Endothelial cell of umbilical vein (primary cell): ENCODE measurements at regions not wholly inside any gene's neighbourhood (a gene's known extent, or its start where the extent isn't known, plus 50 kb on each side); places are given as distances from the start of the nearest gene placed in this dataset.

Experiments
- BruUV-seq: library from RNA; stranded (reverse); fragments of 400-500 nt; replicated peaks from 2 replicates; lab custom pipeline; 2021; lab: Mats Ljungman, UMichigan
- CTCF ChIA-PET: fragments of 300-600, 350-600 bp; sonication (Branson Sonifier 250); formaldehyde crosslinking; loops from one replicate; lab custom pipeline; 2021; ENCODE audit warnings: antibody characterized with exemption, inconsistent platforms; lab: Charles Lee
- POLR2A ChIA-PET: fragments of 300-600, 350-600 bp; sonication (Branson Sonifier 250); formaldehyde crosslinking; loops from one replicate; lab custom pipeline; 2021; ENCODE audit warnings: antibody characterized with exemption, inconsistent platforms; lab: Charles Lee
- DNase-seq: peaks from one replicate; pipeline ENCODE4 v3.0.0-alpha.2; 2011; ENCODE audit warnings: low read depth, low spot score
- FAIRE-seq: peaks from 2 replicates; lab custom pipeline; 2011; peaks lifted over from hg19 to GRCh38; lab: Jason Lieb, UNC
- H2AFZ ChIP-seq: 2 replicates; pipeline ENCODE4 v1.6.0; 2012; ENCODE audit warnings: low read depth, low read length, control low read depth, inconsistent platforms
- H3K27ac ChIP-seq: 2 replicates; pipeline ENCODE4 v1.5.1; 2011; ENCODE audit warnings: low read depth, mild to moderate bottlenecking, control low read depth, low read length, moderate library complexity; ENCODE audit not compliant: insufficient read depth
- H3K27me3 ChIP-seq, 2 experiments: 2 replicates each; pipeline versions ENCODE4 v1.6.0 to v1.6.1; 2011; ENCODE audit warnings: low read length in 2 of 2, mixed read lengths in 1 of 2; ENCODE audit not compliant: control insufficient read depth in 2 of 2, insufficient read depth in 2 of 2
- H3K36me3 ChIP-seq, 2 experiments: 2 replicates in 1 of 2; 3 replicates in 1 of 2; pipeline ENCODE4 v1.5.1; 2011; ENCODE audit warnings: low read length in 2 of 2, mild to moderate bottlenecking in 1 of 2, moderate library complexity in 1 of 2; ENCODE audit not compliant: control insufficient read depth in 2 of 2, insufficient read depth in 2 of 2; ENCODE audit errors: extremely low read depth in 1 of 2
- H3K4me1 ChIP-seq: 3 replicates; pipeline ENCODE4 v1.5.1; 2011; ENCODE audit warnings: mild to moderate bottlenecking, low read length; ENCODE audit not compliant: control insufficient read depth, insufficient read depth; ENCODE audit errors: extremely low read depth
- H3K4me2 ChIP-seq: 2 replicates; pipeline ENCODE4 v1.6.1; 2011; ENCODE audit warnings: low read length, control low read depth, mixed read lengths; ENCODE audit not compliant: insufficient read depth
- H3K4me3 ChIP-seq, 3 experiments: fragments of 200-600 bp in 1 of 3; sonication (generic), shearing (Covaris generic) in 1 of 3; replicated peaks in 1 of 3; 2 replicates each; pipeline ENCODE4 v1.5.1; 2011 to 2016; ENCODE audit warnings: control low read depth in 3 of 3, low read length in 3 of 3, mild to moderate bottlenecking in 2 of 3, inconsistent platforms in 1 of 3, low read depth in 1 of 3, moderate library complexity in 1 of 3; ENCODE audit not compliant: insufficient read depth in 1 of 3
- H3K79me2 ChIP-seq: 2 replicates; pipeline ENCODE4 v1.6.0; 2012; ENCODE audit warnings: low read length, inconsistent platforms; ENCODE audit not compliant: control insufficient read depth, insufficient read depth
- H3K9ac ChIP-seq: replicated peaks from 2 replicates; pipeline ENCODE3; 2011; ENCODE audit warnings: low read length, control low read depth; ENCODE audit not compliant: insufficient read depth; ENCODE audit errors: extremely low read depth
- H3K9me1 ChIP-seq: replicated peaks from 3 replicates; pipeline ENCODE4 v1.6.0; 2011; ENCODE audit warnings: mild to moderate bottlenecking, low read length; ENCODE audit not compliant: control insufficient read depth, insufficient read depth; ENCODE audit errors: extremely low read depth
- H3K9me3 ChIP-seq: replicated peaks from 2 replicates; pipeline ENCODE4 v1.5.1; 2012; ENCODE audit warnings: low read length, inconsistent platforms; ENCODE audit not compliant: control insufficient read depth, insufficient read depth
- H4K20me1 ChIP-seq: replicated peaks from 2 replicates; pipeline ENCODE3; 2011; ENCODE audit warnings: mild to moderate bottlenecking, low read length; ENCODE audit not compliant: control insufficient read depth, insufficient read depth; ENCODE audit errors: extremely low read depth
- EZH2 ChIP-seq: IDR thresholded peaks from 2 replicates; pipeline ENCODE4 v1.6.1; 2012; ENCODE audit warnings: borderline replicate concordance, low read depth, mild to moderate bottlenecking, moderate library complexity, low read length, inconsistent platforms; ENCODE audit not compliant: severe bottlenecking
- FOS ChIP-seq: IDR thresholded peaks from 2 replicates; pipeline ENCODE4 v1.6.1; 2011; ENCODE audit warnings: mild to moderate bottlenecking, low read length, moderate library complexity, borderline replicate concordance; ENCODE audit not compliant: insufficient read depth
- GATA2 ChIP-seq: IDR thresholded peaks from 2 replicates; pipeline ENCODE4 v1.7.0; 2011; ENCODE audit warnings: low read depth, mild to moderate bottlenecking, moderate library complexity, mixed read lengths, low read length; ENCODE audit not compliant: insufficient read length, insufficient read depth
- JUN ChIP-seq: IDR thresholded peaks from 2 replicates; pipeline ENCODE4 v1.6.1; 2011; ENCODE audit warnings: borderline replicate concordance, low read depth; ENCODE audit not compliant: insufficient read length, insufficient read depth
- MYC ChIP-seq: IDR thresholded peaks from one replicate; pipeline ENCODE4 v1.6.1; 2011; ENCODE audit warnings: mild to moderate bottlenecking, low read depth, low read length
- POLR2A ChIP-seq: IDR thresholded peaks from 2 replicates; pipeline ENCODE4 v1.6.1; 2012; ENCODE audit warnings: low read depth, mild to moderate bottlenecking, control low read depth, low read length
- POLR2AphosphoS5 ChIP-seq: IDR thresholded peaks from 2 replicates; pipeline ENCODE4 v1.6.1; 2012; ENCODE audit warnings: low read depth, mild to moderate bottlenecking, control low read depth, low read length, moderate library complexity; ENCODE audit not compliant: insufficient read depth
- dilution Hi-C: fragments of 300-500 bp; cut with MboI; formaldehyde crosslinking; loops from one replicate; pipeline ENCODE4 v1.15.0; 2019; ENCODE audit warnings: low sequenced_read_pairs; ENCODE audit not compliant: extremely low pct_ligation_motif_present
- intact Hi-C: fragments of 100-400 bp; cut with micrococcal nuclease; formaldehyde crosslinking; loops from one replicate; pipeline ENCODE4 v1.10.0; 2022
- TF ChIP-seq, protein P1 (sequence below): IDR thresholded peaks from 2 replicates; pipeline ENCODE4 v1.6.1; 2011; ENCODE audit not compliant: insufficient read depth, insufficient read length
- TF ChIP-seq, protein P2 (sequence below), 2 donors: IDR thresholded peaks; 1 replicate in 1 of 2; 2 replicates in 1 of 2; pipeline ENCODE4 v1.5.1; 2011; ENCODE audit warnings: low read length in 2 of 2, mild to moderate bottlenecking in 2 of 2, moderate library complexity in 2 of 2, control low read depth in 1 of 2, inconsistent platforms in 1 of 2, low read depth in 1 of 2; ENCODE audit not compliant: insufficient read depth in 1 of 2; ENCODE audit errors: extremely low read depth in 1 of 2

DNA sequence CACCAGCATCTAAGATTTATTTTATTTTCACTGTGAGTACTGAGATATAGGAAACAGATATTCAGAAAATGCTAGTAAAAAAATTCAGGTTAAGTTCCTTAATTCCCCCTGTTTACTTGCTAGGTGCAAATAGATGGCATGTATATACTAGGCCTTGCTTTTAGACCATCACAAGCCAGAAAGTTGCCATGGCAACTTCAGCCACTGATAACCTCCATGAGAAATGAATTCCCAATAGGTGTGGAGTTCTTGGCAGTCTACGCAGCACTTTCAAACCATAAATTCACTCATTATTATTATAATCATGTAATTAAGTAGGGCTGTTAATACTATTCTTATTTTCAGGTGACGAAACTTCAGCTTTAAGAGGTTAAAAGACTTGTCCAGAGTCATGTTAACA is 251.6 kb upstream of the TFAP2D start:
- Histone ChIP-seq H3K9me1 (no peaks in the 10 kb centered on the region), H4K20me1 (no peaks in the 10 kb centered on the region), H3K27me3 (no peaks in the 10 kb centered on the region), H3K36me3 (no peaks in the 10 kb centered on the region), H3K9ac (no peak overlapping the region), H3K9me3 (peaks cover 5% of the 10 kb centered on the region), H2AFZ (no peak overlapping the region), H3K79me2 (no peaks in the 10 kb centered on the region), H3K4me2 (no peak overlapping the region), H3K4me3 (no peak overlapping the region), H3K27ac (no peak overlapping the region), H3K4me1 (no peaks in the 10 kb centered on the region)
- POLR2A ChIA-PET, result no interaction called here
- no peak for FAIRE-seq
- dilution Hi-C loops, result no loop called here
- CTCF ChIA-PET, result no interaction called here
- intact Hi-C loops, result no loop called here
- DNase-seq, result no peak
- TF ChIP-seq FOS (no peak), JUN (no peak), GATA2 (no peak), MYC (no peak), EZH2 (no peak), POLR2A (no peak), POLR2AphosphoS5 (no peak)
- TF ChIP-seq, protein P1, sequence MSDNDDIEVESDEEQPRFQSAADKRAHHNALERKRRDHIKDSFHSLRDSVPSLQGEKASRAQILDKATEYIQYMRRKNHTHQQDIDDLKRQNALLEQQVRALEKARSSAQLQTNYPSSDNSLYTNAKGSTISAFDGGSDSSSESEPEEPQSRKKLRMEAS, result no peak
- TF ChIP-seq, protein P2, sequence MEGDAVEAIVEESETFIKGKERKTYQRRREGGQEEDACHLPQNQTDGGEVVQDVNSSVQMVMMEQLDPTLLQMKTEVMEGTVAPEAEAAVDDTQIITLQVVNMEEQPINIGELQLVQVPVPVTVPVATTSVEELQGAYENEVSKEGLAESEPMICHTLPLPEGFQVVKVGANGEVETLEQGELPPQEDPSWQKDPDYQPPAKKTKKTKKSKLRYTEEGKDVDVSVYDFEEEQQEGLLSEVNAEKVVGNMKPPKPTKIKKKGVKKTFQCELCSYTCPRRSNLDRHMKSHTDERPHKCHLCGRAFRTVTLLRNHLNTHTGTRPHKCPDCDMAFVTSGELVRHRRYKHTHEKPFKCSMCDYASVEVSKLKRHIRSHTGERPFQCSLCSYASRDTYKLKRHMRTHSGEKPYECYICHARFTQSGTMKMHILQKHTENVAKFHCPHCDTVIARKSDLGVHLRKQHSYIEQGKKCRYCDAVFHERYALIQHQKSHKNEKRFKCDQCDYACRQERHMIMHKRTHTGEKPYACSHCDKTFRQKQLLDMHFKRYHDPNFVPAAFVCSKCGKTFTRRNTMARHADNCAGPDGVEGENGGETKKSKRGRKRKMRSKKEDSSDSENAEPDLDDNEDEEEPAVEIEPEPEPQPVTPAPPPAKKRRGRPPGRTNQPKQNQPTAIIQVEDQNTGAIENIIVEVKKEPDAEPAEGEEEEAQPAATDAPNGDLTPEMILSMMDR (IDR thresholded peaks at IDR 0.05; ENCODE audit: extremely low read depth in 1 of 2, insufficient read depth in 1 of 2, low read depth in 1 of 2, low read length in 2 of 2), result no peak
- BruUV-seq, result no TSS peak
